Stimulated activated naive CD4-positive, alpha-beta T cell (primary cell): ENCODE measurements at regions not wholly inside any gene's neighbourhood (a gene's known extent, or its start where the extent isn't known, plus 50 kb on each side); places are given as distances from the start of the nearest gene placed in this dataset.
"Not testable (repeated sequence)": the region's sequence is repeated elsewhere in the genome, so short reads cannot be mapped to it uniquely, and the experiment has no call there.

Experiments used
- DNase-seq, 6 experiments: peaks; one replicate each; lab custom pipeline; 2025; lab: John Stamatoyannopoulos, UW

DNA sequence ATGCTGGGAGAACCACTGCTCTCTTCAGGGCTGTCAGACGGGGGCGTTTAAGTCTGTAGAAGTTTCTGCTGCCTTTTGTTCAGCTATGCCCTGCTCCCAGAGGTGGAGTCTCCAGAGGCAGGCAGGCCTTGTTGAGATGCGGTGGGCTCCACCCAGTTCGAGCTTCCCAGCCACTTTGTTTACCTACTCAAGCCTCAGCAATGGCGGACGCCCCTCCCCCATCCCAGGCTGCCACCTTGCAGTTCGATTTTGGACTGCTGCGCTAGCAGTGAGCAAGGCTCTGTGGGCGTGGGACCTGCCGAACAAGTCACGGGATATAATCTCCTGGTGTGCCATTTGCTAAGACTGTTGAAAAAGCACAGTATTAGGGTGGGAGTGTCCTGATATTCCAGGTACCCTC is 1057.9 kb upstream of the LRRTM1 start:
- not testable (repeated sequence) for DNase-seq

DNA sequence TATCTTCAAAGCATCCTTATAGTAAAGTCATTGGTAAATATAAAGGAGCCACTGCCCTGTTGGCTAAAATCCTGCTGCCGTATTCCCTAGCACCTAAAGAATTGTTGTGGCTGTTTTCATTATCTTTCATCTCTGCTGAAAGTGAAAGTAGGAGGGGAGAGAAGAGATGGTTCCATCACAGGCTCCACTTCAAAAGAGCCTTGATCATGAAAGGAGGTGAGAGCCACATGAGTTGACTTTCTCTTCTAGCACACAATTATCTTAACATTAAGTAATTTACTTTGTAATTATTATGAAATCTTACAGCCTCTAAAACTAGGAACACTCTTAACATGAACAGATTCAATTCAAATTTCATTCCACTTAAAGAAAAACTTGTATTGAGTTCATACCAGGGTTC is 1050.9 kb upstream of the LRRTM1 start:
- DNase-seq = no peak

DNA sequence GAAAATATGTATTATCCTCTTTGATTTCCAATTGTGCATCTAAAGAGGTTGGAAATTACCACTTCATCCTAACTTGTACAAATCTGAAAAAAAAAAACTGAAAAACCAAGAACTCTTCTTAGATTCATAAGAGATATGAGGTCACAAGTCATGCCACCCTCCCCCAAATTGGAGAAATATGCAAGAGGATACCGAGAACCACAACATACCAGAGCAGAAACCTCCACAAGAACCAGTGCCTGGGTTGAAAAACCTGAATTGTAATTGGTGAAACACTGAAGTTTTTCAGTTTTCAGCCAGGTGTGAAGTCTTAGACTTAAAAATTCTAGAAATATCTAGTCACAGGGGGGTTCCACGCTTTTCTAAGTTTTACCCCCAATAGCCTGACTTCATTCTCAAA is 1029.5 kb upstream of the LRRTM1 start:
- no peak for DNase-seq

DNA sequence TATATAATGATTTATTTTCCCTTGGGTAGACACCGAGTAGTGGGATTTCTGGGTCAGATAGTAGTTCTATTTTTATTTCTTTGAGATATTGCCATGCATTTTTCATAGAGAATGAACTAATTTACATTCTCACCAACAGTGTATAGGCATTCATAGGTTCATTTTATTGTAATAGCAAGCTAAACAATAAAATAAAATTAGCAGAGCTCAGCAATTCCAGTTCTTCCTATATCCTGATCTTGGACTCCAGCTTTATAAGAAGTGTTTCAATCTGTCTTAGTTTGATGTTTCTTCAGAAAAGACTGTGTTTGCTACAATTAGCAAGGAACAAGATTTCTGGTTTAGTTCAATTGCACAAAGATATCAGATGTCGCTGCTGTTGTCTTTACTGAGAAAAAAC is 1024.4 kb upstream of the LRRTM1 start:
- no peak for DNase-seq

DNA sequence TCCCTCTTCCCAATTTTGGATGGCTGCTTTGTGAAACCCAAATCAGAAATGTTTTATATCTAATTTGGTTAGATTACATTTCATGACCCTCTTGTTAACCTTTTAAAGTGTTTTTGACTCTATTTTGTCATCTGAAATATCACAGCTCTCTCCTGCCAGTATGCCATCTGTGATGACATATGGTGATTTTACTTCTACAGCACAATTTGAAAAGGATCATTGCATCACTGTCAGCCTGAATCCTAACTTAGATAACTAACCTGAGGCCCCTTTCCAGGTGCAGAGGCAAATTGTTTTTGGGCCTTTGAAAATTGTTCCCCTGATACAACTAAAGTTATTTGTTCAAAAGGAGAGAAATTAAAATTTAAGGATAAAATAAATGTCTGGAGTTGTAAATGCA is 1023.4 kb upstream of the LRRTM1 start:
- no peak for DNase-seq

DNA sequence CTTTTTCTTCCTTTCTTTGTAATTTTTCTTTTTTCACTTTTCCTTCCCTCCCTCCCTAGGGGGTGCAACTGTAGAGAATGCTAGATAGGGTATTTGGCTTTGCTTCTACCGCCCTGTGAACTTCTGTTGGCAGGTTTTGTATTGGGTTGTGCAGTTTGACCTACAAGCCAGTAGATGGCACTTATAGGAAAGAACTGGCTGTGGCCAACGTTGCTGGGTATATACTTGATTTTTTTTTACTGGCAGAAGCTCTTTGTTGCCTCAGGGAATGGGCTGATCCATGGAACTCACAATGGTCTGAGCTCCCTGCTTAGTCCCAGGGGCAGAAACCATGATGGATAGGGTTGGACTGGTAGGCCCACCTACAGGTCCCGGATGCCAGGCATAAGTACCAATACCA is 1019.5 kb upstream of the LRRTM1 start:
- no peak for DNase-seq

DNA sequence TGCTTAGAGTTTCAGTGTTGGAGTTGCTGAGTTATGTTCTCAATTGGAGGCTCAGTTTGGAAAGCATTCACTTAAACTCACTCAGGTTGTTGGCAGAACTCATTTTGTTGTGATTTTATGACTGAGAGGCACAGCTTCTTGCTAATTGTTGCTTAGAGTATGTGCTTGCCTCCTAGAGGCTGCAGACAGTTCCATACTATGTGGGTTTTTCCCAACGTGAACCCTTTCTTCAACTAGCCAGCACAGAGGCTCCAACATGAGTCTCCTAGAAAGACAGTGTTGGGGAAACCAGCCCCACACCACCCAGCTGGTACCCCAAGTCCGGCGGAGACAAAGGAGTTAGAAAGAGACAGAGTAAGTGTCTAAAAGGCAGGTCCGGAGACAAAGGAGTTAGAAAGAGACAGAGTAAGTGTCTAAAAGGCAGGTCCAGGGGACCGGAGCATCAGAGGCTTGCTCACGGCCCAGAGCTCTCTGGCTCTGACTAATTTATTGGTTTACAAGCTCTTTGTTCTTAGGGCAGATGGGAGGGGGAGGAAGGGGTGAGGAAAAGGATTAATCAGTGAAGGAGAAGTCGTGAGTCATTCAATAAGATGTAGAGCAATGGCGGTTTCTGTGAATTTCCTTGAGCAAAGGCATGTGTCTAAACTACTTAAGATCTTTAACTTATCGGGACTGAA is 999.7 kb upstream of the LRRTM1 start:
- no peak for DNase-seq

DNA sequence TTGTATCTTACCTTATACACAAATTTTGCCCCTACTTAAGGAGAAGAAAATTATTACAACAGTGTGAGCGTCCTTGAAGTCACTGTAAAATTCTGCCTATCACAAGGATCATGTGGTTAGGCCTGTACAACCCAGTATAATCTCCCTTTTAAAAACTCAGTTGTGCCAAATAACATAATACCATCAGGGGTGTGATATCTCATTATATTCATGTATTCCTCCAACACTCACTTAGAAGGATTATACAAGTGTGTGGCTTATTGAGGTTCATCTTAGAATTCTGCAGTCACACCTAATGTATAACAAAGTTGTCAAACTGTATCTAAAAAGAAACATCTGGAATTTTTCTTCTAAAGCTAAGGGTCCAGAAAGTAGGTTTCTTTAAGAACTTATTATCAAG is 998.8 kb upstream of the LRRTM1 start:
- DNase-seq = no peak

DNA sequence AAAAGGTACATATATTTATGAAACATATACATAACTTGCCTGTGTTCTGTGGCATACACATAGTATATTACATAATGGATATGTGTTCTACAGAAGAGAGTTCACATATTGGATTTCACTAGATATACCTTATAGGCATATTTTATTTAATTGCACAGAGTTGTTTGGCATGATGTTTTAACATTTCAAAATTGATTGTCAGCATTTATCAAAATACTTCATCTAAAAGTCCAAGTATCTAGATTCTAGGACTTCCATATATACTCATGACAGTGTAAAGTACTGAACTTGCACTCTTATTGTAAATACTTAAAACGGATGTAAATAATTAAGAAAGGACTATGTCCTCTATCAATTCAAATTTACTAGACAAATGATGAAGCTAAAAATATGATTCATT is 995.3 kb upstream of the LRRTM1 start:
- no peak for DNase-seq

DNA sequence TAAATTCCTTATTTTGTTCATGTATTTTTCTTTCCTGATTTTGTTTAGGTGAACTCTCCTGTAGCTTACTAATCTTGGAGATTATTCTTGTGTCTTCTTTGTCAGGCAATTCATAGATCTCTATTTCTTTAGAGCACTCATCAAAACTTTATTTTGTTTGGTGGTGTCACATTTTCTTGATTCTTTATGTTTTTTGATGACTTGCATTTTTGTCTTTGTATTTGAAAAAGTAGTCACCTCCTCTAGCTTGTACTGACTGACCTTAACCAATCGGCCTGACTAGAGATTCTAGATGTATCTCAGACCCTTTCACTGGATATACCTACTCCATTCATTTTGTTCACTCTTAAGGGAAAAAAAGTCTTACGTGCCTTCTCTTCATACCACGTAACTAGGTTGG is 986.3 kb upstream of the LRRTM1 start:
- no peak for DNase-seq

DNA sequence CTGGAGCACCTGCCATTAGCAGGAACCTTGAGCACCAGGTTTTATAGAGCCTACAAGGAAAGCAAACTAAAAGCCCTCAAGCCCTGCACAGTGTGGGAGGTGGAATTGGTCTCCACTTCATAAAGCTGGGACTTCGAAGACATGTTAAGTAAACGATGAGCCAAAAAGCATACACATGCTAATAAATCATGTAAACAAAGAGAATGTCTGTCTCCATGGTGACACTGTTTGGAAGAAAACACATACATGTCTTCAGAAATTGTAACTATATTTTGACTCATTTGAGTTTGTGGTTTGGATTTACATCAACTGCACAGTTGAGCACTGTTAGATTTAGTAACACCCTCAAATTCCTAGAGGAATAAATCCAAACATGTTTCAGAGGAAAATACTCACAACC is 978.5 kb upstream of the LRRTM1 start:
- no peak for DNase-seq

DNA sequence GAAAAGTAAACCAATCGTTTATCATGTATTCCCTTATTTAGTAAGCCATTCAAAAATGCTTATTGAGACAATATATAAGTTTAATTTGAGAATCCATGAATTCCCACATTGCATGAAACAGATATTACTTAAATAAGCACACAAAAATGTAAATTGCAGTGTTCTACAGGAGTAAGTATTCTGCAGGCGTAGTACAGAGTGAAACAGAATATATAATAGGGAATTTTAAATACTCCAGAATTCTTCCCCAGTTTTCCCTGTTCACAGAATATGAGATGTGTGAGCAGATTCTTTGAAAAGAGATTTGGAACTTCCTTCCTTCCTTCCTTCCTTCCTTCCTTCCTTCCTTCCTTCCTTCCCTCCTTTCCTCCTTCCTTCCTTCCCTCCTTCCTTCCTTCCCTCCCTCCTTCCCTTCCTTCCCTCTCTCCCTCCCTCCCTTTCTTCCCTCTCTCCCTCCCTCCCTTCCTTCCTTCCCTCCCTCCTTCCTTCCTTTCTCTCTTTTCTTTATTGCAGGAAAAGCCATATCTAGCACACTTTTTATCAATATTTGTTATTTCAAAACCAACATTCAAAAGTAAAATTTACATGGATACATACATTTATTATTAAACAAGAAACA is 977.7 kb upstream of the LRRTM1 start:
- DNase-seq = no peak

DNA sequence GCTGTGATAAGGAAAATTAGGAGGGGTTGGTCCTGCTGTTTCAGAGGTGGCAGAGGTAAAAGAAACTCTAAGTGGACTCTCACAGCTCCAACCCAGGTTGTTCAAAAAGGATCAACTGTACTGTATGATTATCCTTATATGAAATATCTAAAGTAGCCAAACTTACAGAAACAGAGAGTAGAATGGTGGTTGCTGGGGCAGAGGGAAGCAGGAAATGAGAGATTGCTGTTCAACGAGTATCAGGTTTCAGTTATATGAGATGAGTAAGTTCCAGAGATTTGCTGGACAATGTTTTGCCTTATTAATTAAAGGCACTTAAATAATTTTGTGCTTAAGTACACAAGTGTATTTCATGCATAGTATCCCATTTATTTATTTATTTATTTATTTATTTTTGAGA is 972.0 kb upstream of the LRRTM1 start:
- no peak for DNase-seq

DNA sequence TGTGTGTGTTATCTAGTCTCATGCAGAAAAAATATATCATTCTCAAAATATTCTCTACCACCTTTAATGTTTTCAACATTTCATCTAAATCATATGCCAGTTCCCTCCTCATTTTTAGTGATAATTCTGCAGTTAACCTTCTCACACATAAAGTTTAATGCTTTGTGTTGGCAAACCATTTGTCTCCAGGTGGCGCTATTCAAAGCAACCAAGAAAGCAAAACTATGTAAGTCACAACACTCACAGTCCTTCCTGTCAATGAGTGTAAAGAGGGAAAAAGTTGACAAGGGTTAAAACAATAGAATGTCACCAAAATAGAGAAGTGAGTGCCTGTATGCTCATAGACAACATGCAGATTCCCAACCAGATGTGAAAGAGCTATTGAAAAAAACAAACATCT is 961.6 kb upstream of the LRRTM1 start:
- no peak for DNase-seq

DNA sequence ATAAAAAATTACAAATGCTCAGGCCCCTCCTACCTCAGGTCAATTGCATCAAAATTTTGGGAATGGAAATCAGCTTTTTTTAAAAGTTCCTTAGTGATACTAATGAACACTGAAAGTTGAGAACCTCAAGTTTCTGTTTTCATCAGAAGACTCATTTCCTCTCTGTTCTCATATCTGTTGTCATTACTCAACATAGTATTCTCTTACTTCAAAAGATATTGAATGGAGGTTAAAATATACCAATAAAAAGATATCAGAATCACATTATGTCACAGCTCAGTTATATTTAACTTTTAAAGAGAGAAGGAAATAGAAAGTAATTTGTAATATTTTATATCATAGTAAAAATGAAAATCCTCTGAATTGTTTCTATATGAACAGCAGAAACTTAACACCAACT is 959.4 kb upstream of the LRRTM1 start:
- no peak for DNase-seq

DNA sequence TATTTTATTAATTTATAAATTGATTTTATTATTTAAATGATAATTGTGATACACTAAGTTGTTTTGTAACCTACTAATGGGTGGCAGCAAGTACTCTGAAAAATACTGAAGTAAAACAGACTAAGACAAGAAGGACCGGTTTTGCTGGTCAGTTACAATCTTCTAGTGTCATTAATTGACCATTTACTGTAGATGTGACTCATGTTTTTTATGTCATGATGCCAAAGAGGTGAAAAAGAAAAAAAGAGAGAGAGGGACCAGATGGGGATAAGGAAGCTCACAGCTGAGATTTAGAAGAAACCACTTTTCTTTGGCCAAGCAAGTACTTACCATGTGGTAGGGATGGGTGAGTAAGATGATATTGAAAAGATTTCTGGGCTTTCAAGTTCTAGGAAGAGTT is 955.8 kb upstream of the LRRTM1 start:
- no peak for DNase-seq

DNA sequence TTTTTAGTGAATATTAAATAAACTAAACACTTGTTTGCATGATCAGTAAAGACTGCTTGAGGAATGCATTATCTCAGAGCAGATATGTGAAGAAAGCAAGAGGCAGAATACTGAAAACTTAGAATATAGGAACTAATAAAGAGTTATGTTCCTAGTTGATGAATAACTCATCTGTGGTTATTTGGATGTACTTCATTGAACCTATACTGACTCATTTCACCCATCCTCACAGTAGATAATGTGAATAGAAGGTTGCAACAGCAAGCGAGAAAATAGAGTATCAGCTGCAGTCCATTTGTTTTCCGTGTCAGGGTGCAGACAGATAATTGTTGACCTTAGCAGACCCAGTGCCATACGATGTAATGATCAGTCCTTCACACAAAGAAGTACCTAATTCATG is 945.7 kb upstream of the LRRTM1 start:
- DNase-seq = no peak

DNA sequence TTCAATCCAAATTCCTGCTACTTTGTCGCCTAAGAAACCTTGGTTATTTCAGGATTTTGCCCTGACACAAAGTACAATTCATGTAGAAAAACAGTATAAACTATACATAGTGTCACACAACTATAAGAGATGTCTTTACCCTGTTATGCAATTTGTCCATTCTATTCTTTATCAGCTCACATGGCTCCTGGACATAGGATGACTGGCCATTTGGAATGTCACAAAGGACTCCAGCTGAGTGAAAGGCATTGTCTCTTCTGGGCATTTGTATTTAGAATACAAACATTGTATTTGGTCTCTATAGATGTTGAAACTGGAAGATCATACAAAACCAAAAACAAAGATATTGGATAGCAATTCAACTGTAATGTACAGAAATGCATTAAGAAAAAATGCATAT is 944.6 kb upstream of the LRRTM1 start:
- DNase-seq = no peak

DNA sequence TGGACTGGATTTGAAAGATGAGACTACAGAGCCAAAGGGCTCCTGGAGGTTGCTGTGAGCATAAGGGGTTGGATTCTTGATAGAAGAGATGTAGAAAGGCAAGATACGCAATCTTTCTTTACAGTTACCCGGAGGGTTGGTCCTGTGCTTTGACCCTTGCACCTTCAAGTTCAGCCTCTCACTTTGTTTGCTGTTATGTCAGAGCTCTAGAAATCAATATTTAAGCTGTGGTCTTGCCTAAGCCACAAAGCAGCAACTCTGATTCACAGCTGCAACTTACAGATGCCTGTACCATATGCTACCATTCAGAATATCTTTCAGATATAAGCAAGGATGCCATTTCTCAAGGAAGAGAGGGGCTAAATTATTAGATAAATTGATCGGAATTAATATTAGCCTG is 943.1 kb upstream of the LRRTM1 start:
- no peak for DNase-seq

DNA sequence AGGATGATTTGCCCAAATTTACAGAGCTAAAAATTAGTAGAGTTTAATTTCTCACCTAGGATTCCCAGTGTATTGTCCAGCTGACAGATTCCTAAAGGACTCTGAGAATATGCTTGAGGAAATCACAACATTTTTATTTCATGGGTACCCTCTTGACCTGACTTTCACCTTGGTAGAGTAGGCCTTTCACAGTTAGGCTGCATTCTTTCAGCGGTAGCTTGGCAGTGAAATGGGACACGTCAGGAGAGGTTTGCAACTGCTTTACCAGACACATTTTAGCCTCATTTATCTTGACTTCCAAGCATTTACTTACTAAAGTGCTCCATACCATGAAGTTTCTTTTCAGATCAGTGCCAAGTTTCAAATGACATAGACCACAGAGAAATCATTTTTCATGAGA is 937.9 kb upstream of the LRRTM1 start:
- DNase-seq = no peak

DNA sequence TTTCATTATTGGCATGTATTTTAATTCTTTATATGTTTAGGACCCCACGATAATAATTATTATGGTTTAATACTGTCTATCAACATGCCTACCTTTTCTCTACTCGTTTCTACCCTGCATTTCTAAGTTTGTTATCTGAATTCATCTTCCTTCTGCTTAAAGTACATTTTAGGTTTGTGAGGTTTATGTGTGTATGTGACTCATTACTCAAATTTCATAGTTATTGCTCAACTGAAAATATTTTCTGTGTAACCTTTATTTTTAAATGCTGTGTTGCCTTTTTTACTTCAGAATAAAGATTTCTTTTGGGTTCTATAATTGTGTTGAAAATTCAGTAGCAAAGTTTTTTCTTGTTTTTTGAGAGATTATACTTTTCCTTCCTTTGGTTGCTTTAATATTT is 933.9 kb upstream of the LRRTM1 start:
- DNase-seq = no peak

DNA sequence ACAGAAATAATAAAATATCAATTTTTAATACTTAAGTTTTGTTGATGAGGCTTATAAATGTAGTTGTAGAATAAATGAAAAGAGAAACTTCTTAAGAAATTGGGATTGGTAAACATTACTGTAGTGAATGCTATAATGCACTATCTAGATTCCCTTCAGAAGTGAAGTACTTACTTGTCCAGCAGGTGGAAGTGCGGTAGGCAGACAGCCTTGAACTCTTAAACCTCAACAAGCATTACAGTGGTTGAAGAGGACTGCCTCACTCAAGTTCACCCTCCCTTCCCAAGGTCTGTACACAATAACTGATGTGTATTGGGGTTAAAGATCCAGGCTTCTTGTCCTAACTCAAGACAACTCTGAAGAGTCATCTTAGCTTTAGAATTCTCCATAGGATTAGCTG is 931.0 kb upstream of the LRRTM1 start:
- no peak for DNase-seq

DNA sequence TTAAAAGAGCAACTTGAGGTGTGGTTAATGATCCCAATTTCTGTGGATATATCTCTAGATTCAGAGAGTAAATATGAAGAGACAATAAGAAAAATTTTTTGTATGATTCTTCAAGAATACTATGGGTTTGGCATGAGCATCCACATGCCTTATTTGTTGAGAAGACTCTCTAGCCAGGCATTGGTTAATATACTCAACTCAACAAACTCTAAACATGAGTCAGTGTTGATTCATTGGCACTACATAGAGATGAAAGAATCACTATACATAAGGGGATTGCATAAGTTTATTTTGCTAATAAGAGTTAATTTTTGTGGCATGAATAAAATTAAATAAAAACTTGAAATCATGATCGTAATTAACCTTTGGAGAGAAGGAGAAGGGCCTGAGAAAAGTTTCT is 930.2 kb upstream of the LRRTM1 start:
- DNase-seq = no peak

DNA sequence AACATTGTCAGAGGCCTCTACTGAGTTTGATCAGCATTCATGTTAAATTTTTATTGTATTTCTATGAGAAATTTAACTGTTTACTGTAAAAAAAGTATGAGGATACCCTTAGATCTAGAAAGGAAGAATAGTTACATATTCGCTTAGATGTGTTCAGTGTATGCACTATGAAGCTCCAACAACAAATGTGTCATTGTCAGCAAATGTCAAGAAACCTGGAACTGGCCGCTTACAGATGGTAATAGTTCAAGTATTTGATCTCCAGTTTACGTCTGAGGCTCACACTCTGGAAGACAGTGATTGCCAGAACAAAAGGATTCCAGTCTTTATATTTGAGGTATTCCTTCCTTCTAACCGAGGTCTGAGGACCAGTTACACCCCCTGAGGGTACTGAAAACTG is 921.2 kb upstream of the LRRTM1 start:
- no peak for DNase-seq
